Mesothelial cell of epicardium (in vitro differentiated cells): ENCODE measurements at regions not wholly inside any gene's neighbourhood (a gene's known extent, or its start where the extent isn't known, plus 50 kb on each side); places are given as distances from the start of the nearest gene placed in this dataset.
A peak's percentile ranks its signal among the peaks of the same experiment; 100 is the strongest.

ENCODE experiments used
- DNase-seq, 2 experiments: peaks; one replicate each; pipeline ENCODE4 v3.0.0; 2021; ENCODE audit warnings: low spot score in 2 of 2; ENCODE audit not compliant: unreplicated experiment in 2 of 2
- H3K27ac Mint-ChIP-seq: 2 replicates; pipeline ENCODE4 v1.8.0; 2021; ENCODE audit warnings: mixed read lengths
- H3K27me3 Mint-ChIP-seq: 2 replicates; pipeline ENCODE4 v1.8.0; 2021; ENCODE audit warnings: low read depth, mixed read lengths
- H3K36me3 Mint-ChIP-seq: 2 replicates; pipeline ENCODE4 v1.8.0; 2021; ENCODE audit warnings: mixed read lengths
- H3K4me1 Mint-ChIP-seq: 2 replicates; pipeline ENCODE4 v1.8.0; 2021; ENCODE audit warnings: mixed read lengths
- H3K4me3 Mint-ChIP-seq: 2 replicates; pipeline ENCODE4 v1.8.0; 2021; ENCODE audit warnings: mild to moderate bottlenecking, moderate library complexity, mixed read lengths
- H3K9me3 Mint-ChIP-seq: 2 replicates; pipeline ENCODE4 v1.8.0; 2021; ENCODE audit warnings: mixed read lengths
- CTCF ChIP-seq: fragments of 200-600 bp; sonication (generic); IDR thresholded peaks from one replicate; pipeline ENCODE4 v1.5.0; 2021; ENCODE audit warnings: antibody characterized with exemption; ENCODE audit not compliant: unreplicated experiment

GRCh38 chr10:35949811-35950211 is 307.7 kb upstream of the FZD8 start:
- DNase-seq, result no peak
- Mint-ChIP-seq H3K9me3 (no peaks in the 10 kb centered on the region), H3K36me3 (no peaks in the 10 kb centered on the region), H3K27me3 (peaks cover 10% of the 10 kb centered on the region), H3K4me1 (peaks cover 15% of the 10 kb centered on the region), H3K27ac (no peak overlapping the region), H3K4me3 (no peak overlapping the region)
- TF ChIP-seq CTCF, result no peak

- Mint-ChIP-seq H3K36me3 (no peaks in the 10 kb centered on the region), H3K4me1 (peaks cover 11% of the 10 kb centered on the region), H3K27me3 (peaks cover 10% of the 10 kb centered on the region), H3K9me3 (peaks cover 4% of the 10 kb centered on the region), H3K4me3 (no peak overlapping the region), H3K27ac (no peak overlapping the region)
- no peak for DNase-seq
- TF ChIP-seq CTCF, result no peak
Measured at GRCh38 chr10:35946556-35946955, 304.5 kb upstream of the FZD8 start.

GRCh38 chr10:35942057-35942456 is 300.0 kb upstream of the FZD8 start:
- H3K36me3 Mint-ChIP-seq, result no peaks in the 10 kb centered on the region
- H3K27me3 Mint-ChIP-seq, result peaks cover 13% of the 10 kb centered on the region
- peaks cover 4% of the 10 kb centered on the region for H3K9me3 Mint-ChIP-seq

GRCh38 chr10:35940141-35941041 is 298.3 kb upstream of the FZD8 start:
- no peak for TF ChIP-seq CTCF
- Mint-ChIP-seq H3K36me3 (no peaks in the 10 kb centered on the region), H3K27me3 (peaks cover 22% of the 10 kb centered on the region), H3K27ac (peak overlapping the region; percentile 48), H3K9me3 (peaks cover 11% of the 10 kb centered on the region), H3K4me3 (no peak overlapping the region), H3K4me1 (peaks cover 9% of the 10 kb centered on the region)
- DNase-seq, result no peak

More at GRCh38 chr10:35942057-35942456, 300.0 kb upstream of the FZD8 start:
- TF ChIP-seq CTCF, result no peak
- H3K27ac Mint-ChIP-seq, result no peak overlapping the region
- H3K4me1 Mint-ChIP-seq, result peaks cover 10% of the 10 kb centered on the region
- no peak for DNase-seq
- no peak overlapping the region for H3K4me3 Mint-ChIP-seq

- Mint-ChIP-seq H3K9me3 (peaks cover 7% of the 10 kb centered on the region), H3K4me1 (peaks cover 24% of the 10 kb centered on the region), H3K27me3 (peaks cover 25% of the 10 kb centered on the region), H3K36me3 (no peaks in the 10 kb centered on the region), H3K4me3 (no peak overlapping the region), H3K27ac (no peak overlapping the region)
- TF ChIP-seq CTCF, result no peak
- DNase-seq, result no peak
Measured at GRCh38 chr10:35938160-35938559, 296.1 kb upstream of the FZD8 start.
